ENCODE measurements at regions not wholly inside any gene's neighbourhood (a gene's known extent, or its start where the extent isn't known, plus 50 kb on each side); places are given as distances from the start of the nearest gene placed in this dataset.

GRCh38 chr4:1463927-1464540 lies 57.8 kb upstream of the NKX1-1 start:
- no peak for TF ChIP-seq REST (IDR thresholded peaks at IDR 0.05; ENCODE audit: insufficient replicate concordance, low read depth)
- no peak for TF ChIP-seq CTCF (IDR thresholded peaks at IDR 0.05; ENCODE audit: insufficient read depth, low read length)
- no peak for TF ChIP-seq POLR2AphosphoS5 (IDR thresholded peaks at IDR 0.05; ENCODE audit: low read depth)
